Kidney epithelial cell (primary cell): ENCODE measurements at regions not wholly inside any gene's neighbourhood (a gene's known extent, or its start where the extent isn't known, plus 50 kb on each side); places are given as distances from the start of the nearest gene placed in this dataset.

ENCODE experiments used
- DNase-seq: peaks from one replicate; pipeline ENCODE4 v3.0.0-alpha.2; 2010; ENCODE audit warnings: low read depth
- H3K27me3 ChIP-seq: 2 replicates; pipeline ENCODE4 v1.6.0; 2011; ENCODE audit warnings: low read length; ENCODE audit not compliant: control insufficient read depth, insufficient read depth
- H3K36me3 ChIP-seq: 2 replicates; pipeline ENCODE4 v1.5.1; 2011; ENCODE audit warnings: low read length; ENCODE audit not compliant: control insufficient read depth, insufficient read depth
- H3K4me3 ChIP-seq: 2 replicates; pipeline ENCODE4 v1.5.1; 2011; ENCODE audit warnings: low read depth, mild to moderate bottlenecking, control low read depth, low read length
- TF ChIP-seq, protein P1 (sequence below): IDR thresholded peaks from 2 replicates; pipeline ENCODE4 v1.5.1; 2011; ENCODE audit warnings: mild to moderate bottlenecking, moderate library complexity, low read length, control low read depth, inconsistent platforms; ENCODE audit not compliant: insufficient read depth, poor library complexity, severe bottlenecking

DNA sequence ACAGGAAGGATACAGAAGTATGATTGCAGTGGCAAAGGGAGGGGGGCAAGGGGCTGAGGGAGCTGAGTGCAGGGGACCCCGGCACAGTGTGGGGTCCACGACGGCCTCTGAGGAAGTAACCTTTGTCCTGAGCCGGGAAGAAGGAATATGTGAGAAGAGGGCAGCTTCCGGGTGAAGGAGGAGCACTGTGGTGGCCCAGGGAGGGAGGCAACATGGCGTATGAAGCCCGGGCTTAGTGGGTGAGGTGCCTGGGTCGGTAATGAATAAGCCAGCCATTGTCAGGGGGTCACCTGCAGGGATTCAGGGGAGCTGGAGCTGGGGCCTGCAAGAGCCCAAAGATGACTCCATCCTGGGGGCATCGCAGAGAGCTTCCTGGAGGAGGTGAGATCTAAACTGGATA lies 200.4 kb downstream of the FOXD2 start:
- DNase-seq: no peak
- Histone ChIP-seq H3K27me3 (peaks cover 2% of the 10 kb centered on the region), H3K36me3 (no peaks in the 10 kb centered on the region), H3K4me3 (no peak overlapping the region)
- TF ChIP-seq, protein P1, sequence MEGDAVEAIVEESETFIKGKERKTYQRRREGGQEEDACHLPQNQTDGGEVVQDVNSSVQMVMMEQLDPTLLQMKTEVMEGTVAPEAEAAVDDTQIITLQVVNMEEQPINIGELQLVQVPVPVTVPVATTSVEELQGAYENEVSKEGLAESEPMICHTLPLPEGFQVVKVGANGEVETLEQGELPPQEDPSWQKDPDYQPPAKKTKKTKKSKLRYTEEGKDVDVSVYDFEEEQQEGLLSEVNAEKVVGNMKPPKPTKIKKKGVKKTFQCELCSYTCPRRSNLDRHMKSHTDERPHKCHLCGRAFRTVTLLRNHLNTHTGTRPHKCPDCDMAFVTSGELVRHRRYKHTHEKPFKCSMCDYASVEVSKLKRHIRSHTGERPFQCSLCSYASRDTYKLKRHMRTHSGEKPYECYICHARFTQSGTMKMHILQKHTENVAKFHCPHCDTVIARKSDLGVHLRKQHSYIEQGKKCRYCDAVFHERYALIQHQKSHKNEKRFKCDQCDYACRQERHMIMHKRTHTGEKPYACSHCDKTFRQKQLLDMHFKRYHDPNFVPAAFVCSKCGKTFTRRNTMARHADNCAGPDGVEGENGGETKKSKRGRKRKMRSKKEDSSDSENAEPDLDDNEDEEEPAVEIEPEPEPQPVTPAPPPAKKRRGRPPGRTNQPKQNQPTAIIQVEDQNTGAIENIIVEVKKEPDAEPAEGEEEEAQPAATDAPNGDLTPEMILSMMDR: no peak

DNA sequence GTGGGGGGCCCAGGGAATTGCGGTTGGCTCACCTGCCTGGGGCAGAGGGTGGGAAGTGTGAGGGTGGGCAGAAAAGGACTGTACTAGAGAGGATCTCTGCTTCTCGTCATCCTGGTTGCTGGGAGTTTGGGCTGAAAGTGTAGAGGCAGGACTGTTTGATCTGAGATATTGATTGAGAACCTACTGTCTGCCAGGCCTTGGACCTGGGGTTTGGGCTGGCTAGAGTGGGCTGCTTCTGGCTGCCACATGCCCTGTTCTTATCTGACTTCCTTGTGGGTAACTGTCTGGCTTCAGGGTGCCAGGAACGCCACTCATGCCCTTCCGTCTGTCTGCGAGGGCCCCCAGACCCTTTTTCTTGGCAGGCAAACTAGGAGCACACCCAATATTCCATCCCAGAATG lies 200.9 kb downstream of the FOXD2 start:
- Histone ChIP-seq H3K4me3 (no peak overlapping the region), H3K36me3 (no peaks in the 10 kb centered on the region), H3K27me3 (peaks cover 2% of the 10 kb centered on the region)
- no peak for DNase-seq
- TF ChIP-seq, protein P1: no peak

GRCh38 chr1:47643306-47644211 lies 205.7 kb downstream of the FOXD2 start:
- peaks cover 5% of the 10 kb centered on the region for H3K27me3 ChIP-seq
- no peak overlapping the region for H3K4me3 ChIP-seq
- no peaks in the 10 kb centered on the region for H3K36me3 ChIP-seq
- DNase-seq: no peak
- TF ChIP-seq, protein P1: no peak

DNA sequence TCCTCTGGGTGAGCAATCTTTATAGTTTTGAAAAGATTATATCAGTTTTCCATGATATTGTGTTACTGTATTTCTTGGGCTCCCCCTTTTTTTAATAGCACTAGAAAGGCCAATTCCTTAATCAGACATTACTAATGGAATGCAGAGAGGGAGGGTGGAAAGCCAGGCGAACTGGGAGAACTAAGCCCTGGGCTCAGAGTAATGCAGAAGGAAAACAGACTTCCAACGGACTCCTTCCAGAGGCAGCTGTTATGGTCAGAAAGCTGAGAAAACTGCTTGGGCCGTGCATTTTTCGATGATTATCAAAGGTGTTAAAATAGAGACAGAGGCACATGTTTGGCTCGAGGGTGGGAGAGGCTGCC lies 206.3 kb downstream of the FOXD2 start:
- TF ChIP-seq, protein P1: no peak
- H3K27me3 ChIP-seq: peaks cover 5% of the 10 kb centered on the region
- no peak overlapping the region for H3K4me3 ChIP-seq
- no peak for DNase-seq
- no peaks in the 10 kb centered on the region for H3K36me3 ChIP-seq

GRCh38 chr1:47645151-47645550 lies 207.3 kb downstream of the FOXD2 start:
- peaks cover 5% of the 10 kb centered on the region for H3K27me3 ChIP-seq
- no peaks in the 10 kb centered on the region for H3K36me3 ChIP-seq
- no peak overlapping the region for H3K4me3 ChIP-seq
- TF ChIP-seq, protein P1: no peak
- no peak for DNase-seq

GRCh38 chr1:47646676-47647075 lies 208.8 kb downstream of the FOXD2 start:
- TF ChIP-seq, protein P1: no peak
- Histone ChIP-seq H3K27me3 (peaks cover 3% of the 10 kb centered on the region), H3K36me3 (no peaks in the 10 kb centered on the region), H3K4me3 (no peak overlapping the region)
- DNase-seq: no peak
